ENCODE measurements at regions not wholly inside any gene's neighbourhood (a gene's known extent, or its start where the extent isn't known, plus 50 kb on each side); places are given as distances from the start of the nearest gene placed in this dataset.

DNA sequence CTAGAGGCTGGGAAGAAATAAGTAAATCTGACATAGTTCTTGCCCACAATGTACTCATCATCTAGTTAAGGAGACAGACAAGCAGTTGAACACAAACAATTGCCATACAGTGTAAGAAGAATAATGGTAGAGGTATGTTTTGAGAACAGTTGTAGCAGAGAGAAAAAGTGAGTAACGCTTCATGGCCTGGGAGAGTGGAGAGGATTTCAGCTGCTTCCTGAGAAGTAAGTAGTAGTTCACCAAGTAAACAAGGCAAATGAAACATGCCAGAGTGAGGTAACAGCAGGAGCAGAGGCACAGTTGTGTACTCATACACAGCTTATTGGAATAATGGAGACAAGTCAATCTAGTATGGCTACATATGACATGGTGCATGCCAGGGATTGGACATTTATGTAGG lies 53.6 kb upstream of the RAP2C start:
- Histone ChIP-seq H3K27me3 (no peaks in the 10 kb centered on the region), H3K9me3 (no peaks in the 10 kb centered on the region), H3K27ac (peak overlapping the region in 2 of 4 donors; percentile 48 to 59), H3K4me1 (no peaks in the 10 kb centered on the region), H3K4me3 (no peak overlapping the region), H3K36me3 (no peaks in the 10 kb centered on the region)
- no peak for ATAC-seq
- no peak for TF ChIP-seq POLR2A (IDR thresholded peaks at IDR 0.05)
- TF ChIP-seq, protein P1, sequence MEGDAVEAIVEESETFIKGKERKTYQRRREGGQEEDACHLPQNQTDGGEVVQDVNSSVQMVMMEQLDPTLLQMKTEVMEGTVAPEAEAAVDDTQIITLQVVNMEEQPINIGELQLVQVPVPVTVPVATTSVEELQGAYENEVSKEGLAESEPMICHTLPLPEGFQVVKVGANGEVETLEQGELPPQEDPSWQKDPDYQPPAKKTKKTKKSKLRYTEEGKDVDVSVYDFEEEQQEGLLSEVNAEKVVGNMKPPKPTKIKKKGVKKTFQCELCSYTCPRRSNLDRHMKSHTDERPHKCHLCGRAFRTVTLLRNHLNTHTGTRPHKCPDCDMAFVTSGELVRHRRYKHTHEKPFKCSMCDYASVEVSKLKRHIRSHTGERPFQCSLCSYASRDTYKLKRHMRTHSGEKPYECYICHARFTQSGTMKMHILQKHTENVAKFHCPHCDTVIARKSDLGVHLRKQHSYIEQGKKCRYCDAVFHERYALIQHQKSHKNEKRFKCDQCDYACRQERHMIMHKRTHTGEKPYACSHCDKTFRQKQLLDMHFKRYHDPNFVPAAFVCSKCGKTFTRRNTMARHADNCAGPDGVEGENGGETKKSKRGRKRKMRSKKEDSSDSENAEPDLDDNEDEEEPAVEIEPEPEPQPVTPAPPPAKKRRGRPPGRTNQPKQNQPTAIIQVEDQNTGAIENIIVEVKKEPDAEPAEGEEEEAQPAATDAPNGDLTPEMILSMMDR (IDR thresholded peaks at IDR 0.05): no peak
- no peak for TF ChIP-seq POLR2AphosphoS5 (IDR thresholded peaks at IDR 0.05)
- no peak for TF ChIP-seq EP300 (IDR thresholded peaks at IDR 0.05)
- 88 to 100% methylated on average over 1 of the region's 1 CpG for WGBS, 2 donors (ENCODE audit: low coverage in 1 of 2)

- Histone ChIP-seq H3K36me3 (no peaks in the 10 kb centered on the region), H3K9me3 (no peaks in the 10 kb centered on the region), H3K4me1 (no peaks in the 10 kb centered on the region), H3K27ac (peak overlapping the region; percentile 29 to 66 (median 59)), H3K27me3 (no peaks in the 10 kb centered on the region), H3K4me3 (no peak overlapping the region)
- peak; percentile 43 for ATAC-seq
- no peak for TF ChIP-seq EP300 (IDR thresholded peaks at IDR 0.05)
- TF ChIP-seq POLR2A (IDR thresholded peaks at IDR 0.05): no peak
- TF ChIP-seq, protein P1 (IDR thresholded peaks at IDR 0.05): no peak
- TF ChIP-seq POLR2AphosphoS5 (IDR thresholded peaks at IDR 0.05): no peak
- WGBS, 2 donors (ENCODE audit: low coverage in 1 of 2): 19 to 67% methylated on average over 1 to 2 of the region's 3 CpGs
Observed at GRCh38 chrX:132271311-132271778, 52.1 kb upstream of the RAP2C start.

GRCh38 chrX:132270699-132271098 lies 51.5 kb upstream of the RAP2C start:
- TF ChIP-seq POLR2AphosphoS5 (IDR thresholded peaks at IDR 0.05): peak; percentile 75
- no peak for TF ChIP-seq POLR2A (IDR thresholded peaks at IDR 0.05)
- TF ChIP-seq, protein P1 (IDR thresholded peaks at IDR 0.05): no peak
- TF ChIP-seq EP300 (IDR thresholded peaks at IDR 0.05): no peak
- ATAC-seq: peak; percentile 91
- Histone ChIP-seq H3K27me3 (no peaks in the 10 kb centered on the region), H3K36me3 (no peaks in the 10 kb centered on the region), H3K4me1 (no peaks in the 10 kb centered on the region), H3K27ac (peak overlapping the region in 3 of 4 donors; percentile 59 to 66 (median 59)), H3K9me3 (no peaks in the 10 kb centered on the region), H3K4me3 (no peak overlapping the region)
- 0 to 40% methylated on average over 1 to 3 of the region's 3 CpGs for WGBS, 2 donors (ENCODE audit: low coverage in 1 of 2)

DNA sequence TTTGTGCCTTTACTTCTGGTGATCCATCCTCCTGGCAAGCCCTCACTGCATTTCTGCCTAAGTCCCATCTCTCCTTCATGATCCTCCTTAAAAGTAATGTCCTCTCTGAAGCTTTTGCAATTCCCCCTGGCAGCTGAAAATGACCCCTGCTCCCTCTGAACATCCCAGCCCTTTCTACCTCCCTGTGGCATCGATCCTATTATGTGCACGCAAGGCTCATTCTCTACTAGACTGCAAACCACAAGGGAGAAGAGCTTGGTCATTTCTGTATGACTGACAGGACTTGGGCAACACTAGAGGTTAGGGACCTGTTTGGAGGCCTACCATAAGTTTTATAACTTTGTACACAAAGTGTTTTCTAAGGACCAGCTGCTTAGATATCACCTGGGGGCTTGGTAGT lies 50.8 kb upstream of the RAP2C start:
- Histone ChIP-seq H3K4me1 (no peaks in the 10 kb centered on the region), H3K27me3 (no peaks in the 10 kb centered on the region), H3K4me3 (no peak overlapping the region), H3K27ac (peak overlapping the region in 1 of 4 donors; percentile 57), H3K36me3 (no peaks in the 10 kb centered on the region), H3K9me3 (no peaks in the 10 kb centered on the region)
- 83 to 100% methylated on average over 1 of the region's 2 CpGs for WGBS, 2 donors (ENCODE audit: low coverage in 1 of 2)
- peak; percentile 35 for ATAC-seq
- TF ChIP-seq POLR2AphosphoS5 (IDR thresholded peaks at IDR 0.05) (no peak), EP300 (IDR thresholded peaks at IDR 0.05) (no peak), POLR2A (IDR thresholded peaks at IDR 0.05) (no peak)
- TF ChIP-seq, protein P1 (IDR thresholded peaks at IDR 0.05): no peak
